Renal pelvis (tissue), 1 donor: ENCODE measurements at regions not wholly inside any gene's neighbourhood (a gene's known extent, or its start where the extent isn't known, plus 50 kb on each side); places are given as distances from the start of the nearest gene placed in this dataset.
A peak's percentile ranks its signal among the peaks of the same experiment; 100 is the strongest.
"Not testable (repeated sequence)": the region's sequence is repeated elsewhere in the genome, so short reads cannot be mapped to it uniquely, and the experiment has no call there.

Source experiments
- DNase-seq: peaks from one replicate; pipeline ENCODE4 v3.0.0-alpha.2; 2013

DNA sequence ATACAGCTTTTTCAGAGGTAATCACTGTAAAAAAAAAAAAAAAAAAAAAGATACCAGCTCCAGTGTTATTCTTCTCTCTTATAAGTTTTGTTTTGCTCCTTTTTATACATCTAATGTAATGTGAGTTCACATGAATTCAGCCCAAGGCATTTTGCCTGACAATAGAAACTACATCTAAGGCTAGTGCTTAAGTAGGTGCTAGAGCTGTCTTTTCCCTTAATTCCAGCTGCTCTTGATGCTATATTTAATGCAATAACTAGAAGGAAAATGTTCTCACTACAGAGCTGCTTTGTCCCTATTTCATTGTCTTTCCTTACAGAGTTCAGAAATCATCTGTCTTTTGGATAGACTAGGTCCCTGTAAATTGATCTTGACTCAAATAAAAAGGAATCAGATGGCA is 150.1 kb downstream of the NAA11 start:
- DNase-seq, result no peak

DNA sequence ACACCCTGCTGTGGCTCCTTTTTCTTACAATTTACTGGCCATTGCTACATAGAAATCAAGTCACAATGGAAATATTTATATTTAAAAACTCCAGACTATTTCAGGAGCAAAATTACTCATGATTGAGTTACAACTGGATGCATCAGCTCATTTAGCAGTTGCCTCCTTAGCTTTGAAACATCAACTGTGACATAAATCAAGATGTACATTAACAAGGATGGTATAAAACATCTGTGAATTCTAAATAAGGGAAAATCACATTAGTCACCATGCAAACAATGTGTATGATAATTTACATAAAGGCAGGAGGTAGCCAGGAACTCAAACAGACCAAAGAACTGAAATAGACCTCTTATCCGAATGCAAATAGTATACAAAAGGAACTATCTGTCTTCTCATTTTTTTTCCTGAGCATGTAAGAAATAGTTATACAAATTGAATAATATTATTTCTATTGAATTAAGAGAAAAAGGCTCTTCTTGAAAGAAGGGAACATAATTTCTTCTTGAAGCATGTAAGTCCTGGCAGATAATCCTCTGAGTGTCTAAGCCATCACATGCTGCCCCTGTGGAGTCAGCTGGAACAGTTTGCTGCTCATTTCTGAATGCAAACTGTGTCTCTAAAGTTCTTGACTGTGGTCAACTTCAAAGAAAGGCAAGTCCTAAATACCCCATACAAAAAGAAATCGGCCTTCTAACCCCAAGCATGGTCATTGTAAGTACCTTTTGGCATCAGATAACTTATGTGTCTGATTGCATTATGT is 151.2 kb downstream of the NAA11 start:
- no peak for DNase-seq

DNA sequence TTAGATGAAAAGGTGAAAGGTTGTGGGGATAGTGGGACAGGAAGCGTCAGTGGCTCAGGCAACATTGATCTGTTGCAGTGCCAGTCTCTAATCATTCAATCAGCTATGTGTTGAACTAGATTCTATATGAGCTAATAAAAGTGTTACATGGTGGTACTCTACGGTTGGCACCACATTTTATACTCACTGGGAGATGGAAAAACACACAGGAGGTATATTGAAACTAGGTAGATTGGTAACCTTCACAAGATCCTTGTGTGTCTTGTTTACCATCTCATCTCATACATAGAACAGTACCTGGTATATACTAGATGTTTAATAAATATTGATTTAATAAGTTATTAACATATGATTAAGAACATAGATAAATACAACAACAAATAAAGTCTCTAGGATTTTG is 152.7 kb downstream of the NAA11 start:
- DNase-seq, result no peak

DNA sequence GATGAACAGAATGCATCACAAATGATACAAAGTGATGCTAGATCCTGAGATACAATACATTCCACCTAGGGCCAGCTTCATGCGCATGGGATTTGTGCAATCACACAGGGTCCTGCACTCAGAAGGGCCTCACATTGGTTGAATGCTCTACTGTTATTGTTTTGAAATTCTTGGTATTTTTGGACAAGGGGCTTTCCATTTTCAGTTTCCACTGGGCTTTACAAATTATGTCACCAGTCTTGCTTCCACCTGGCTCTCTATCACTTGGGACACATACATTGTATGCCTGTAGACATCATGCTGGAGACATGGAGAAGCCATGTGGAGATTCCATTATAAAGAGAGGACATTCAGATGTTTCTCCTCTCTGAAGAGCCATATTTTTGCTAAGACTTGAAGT is 155.8 kb downstream of the NAA11 start:
- no peak for DNase-seq

DNA sequence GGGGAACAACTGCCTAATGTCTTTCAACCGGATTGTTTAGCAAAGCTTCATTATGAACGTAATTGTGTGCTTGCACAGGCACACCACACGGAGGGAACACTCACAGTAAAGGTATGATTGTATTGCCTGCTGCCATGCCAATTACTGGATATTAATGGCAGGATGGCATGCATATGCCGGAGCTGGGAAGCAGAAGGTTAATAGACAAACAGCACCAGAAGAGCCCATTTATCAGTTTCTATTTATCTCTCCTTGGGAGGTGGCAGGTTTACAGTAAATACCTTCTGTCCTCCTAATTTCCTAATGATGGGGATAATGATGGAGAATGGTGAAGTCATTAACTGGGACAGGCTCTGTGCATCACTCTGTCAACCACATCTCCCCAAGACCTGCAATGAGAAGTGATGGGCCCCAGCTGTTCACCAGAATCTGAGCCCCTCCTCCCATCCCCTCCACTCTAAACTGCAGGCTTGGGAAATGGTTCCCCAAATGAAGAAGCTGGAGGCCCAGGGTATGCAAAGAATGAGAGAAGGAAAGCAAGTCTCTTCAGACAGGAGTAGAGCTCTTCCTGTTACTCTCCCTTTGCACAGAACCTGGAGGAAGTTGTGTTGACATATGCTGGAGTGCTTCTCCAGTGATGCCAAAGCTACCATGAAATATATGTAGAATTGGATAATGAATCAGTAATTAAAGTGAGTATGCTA is 160.8 kb downstream of the NAA11 start:
- no peak for DNase-seq

DNA sequence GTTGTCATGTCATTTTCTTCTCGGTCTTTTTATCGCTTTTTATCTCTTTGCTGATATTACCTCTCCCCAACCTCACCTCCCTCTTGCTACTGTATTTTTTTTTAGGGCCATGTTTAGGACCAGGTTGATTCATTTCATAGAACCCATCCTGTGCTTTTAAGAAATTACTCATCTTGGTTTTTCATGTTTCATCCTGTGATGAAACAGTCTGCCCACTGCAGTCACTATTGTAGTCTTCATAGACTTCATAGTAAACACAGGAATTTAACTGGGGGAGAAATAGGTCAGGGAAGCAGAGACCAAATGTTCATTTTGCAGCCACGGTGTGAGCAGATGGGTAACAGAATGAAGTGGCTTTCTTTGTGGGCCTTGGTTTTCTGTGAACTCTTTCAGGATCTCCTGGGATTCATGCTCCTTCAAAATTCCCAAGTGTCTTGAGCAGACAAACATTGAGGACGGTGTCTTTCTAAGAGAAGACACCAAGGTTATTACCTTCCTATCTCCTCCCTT is 161.8 kb downstream of the NAA11 start:
- DNase-seq, result no peak

DNA sequence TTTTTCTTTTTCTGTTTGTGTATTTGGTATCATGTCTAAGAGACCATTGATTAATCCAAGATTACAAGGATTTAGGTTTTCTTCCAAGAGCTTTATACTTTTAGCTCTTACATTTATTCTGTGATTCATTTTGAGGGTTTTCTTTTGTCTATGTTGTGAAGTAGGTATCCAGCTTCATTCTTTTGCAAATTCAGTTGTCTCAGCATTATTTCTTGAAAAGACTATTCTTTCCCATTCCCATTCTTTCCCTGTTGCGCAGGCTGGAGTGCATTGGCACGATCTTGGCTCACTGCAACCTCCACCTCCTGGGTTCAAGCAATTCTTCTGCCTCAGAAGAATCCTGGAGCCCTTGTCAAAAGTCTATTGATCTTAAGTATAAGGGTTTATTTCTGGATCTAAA is 164.9 kb downstream of the NAA11 start:
- no peak for DNase-seq

DNA sequence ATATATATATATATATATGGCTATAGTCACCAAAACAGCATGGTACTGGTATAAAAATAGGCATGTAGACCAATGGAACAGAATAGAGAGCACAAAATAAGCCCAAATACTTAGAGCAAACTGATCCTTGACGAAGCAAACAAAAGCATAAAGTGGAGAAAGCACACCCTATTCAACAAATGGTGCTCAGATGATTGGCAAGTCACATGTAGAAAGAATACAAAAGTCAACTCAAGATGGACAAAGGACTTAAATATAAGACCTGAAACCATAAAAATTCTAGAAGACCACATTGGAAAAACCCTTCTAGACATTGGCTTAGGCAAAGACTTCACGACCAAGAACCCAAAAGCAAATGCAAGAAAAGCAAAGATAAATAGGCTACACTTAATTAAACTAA is 167.2 kb downstream of the NAA11 start:
- not testable (repeated sequence) for DNase-seq

DNA sequence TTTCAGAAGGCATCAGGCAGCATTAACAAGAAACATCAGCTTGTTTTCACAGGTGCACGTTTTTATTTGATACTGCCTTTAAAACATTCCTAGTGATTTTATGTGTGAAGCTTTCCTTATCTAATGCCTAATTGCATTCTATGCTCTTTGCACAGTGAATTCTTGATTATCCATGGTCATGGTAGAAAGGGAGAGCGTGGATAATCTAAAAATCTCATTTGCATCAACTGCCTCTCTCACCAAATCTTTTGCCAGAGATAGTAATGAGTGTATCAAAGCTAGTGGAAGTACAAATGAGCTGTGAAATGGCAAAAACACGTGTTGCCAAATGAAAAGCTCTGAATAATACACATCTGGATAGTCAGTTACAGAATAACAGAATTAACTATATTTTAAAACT is 170.5 kb downstream of the NAA11 start:
- no peak for DNase-seq

DNA sequence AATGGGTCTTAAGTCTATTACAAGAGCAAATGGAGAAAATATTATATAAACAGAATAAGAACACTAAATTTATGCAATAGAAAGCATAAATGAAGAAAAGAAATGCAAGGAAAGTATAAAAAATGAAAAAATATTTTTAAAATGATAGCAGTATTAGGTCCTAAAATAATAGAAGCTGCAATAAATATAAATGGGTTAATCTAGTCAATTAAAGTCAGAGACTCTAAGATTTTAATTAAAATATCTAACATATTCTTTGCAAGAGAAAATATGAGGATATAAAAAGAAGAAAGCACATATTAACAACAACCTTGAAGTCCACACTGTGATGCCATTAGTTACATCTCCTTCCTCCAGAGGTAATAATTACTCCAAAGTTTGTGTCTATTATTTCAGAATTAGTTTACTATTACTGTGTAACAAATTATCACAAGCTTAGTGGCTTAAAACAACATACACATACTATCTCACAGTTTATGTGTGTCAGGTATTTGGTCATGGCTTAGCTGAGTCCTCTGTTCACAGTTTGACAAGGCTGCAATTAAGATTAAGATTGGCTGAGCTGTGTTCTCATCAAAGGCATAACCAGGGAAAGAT is 174.9 kb downstream of the NAA11 start:
- no peak for DNase-seq

DNA sequence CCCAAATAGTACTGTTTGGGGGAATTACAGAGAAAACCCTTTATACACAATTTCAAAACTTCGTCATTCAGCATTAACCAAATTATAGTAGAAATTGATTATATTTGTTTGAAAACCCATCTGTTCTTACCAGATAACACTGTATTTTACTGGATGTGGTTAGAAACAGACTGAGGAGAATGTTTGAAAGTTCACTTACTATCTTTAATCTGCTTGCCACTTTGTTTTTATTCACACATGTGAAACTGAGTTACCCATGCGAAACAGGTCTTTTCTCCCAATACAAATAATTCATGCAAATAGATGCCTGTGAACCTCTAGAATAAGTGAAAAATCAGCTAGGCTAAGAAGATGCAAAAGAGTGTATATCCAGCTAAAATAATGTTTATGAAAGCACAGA is 177.5 kb downstream of the NAA11 start:
- DNase-seq, result no peak

DNA sequence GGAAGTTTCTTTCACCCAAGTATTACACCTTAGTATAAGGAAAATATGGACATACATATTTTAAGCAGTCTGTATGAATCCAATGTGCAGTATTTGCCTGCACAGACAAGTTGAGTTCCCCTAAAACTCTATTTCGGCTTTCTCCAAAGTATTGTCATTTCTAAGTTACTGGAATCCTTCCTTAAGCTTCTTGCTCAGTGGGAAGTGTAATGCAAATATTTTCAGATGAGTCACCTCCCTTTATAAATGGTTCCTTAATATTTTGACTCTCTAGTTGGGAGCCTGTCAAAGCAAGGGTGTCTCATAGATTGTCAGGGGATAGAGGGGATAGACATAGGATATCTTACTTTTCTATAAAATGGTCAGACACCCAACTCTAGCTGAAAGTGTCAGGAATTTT is 178.6 kb downstream of the NAA11 start:
- DNase-seq, result no peak

DNA sequence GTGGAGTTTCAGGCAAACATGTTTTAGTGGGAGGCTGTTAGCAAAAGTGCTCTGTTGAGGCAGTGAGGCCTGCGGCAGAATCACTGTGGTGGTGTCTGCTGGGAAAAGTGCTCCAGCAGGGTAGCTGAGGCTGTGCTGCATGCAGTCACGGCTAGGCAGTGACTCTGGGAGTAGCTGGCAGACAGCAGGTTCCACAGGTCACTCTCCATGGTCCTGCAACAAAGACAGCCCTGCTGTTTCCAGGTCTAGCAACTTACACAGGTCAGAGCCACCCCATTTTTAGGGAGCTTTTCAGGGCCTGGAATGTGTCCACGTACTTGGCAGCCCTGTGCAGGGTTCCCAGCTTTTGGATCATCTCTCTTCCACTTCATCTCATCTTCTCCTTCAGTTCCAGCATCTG is 184.3 kb downstream of the NAA11 start:
- peak; percentile 5 for DNase-seq

DNA sequence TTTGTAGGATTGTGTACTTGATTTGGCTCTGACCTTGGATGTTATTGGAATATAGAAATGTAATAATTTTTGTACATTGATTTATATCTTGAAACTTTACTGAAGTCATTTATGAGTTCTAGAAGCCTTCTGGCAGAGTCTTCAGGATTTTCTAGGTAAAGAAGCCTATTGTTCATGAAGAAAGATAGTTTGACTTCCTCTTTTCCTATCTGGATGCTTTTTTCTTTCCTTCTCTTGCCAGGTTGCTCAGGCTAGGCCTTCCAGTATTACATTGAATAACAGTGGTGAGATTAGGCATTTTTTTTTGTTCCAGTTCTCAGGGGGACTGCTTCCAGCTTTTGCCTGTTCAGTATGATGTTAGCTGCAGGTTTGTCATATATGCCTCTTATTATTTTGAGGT is 191.1 kb downstream of the NAA11 start:
- DNase-seq, result no peak

DNA sequence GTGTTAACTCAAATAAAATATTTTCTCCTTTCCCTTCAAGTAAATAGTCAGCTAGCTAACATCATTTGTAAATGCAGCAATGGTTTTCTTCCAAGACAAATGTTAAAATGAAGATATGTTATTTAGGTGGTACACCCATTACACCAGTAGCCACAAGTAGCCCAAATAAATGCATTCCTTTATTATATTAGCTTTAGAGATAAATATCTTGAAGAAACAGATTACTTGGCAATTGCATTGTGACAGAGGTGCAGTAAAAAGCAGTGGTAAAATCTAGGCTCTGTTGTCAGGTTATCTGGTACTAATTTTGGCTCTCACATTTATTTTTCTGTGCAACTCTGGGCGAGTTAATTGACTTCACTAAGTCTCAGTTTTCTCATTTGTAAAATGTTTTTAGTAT is 193.0 kb downstream of the NAA11 start:
- DNase-seq, result no peak

DNA sequence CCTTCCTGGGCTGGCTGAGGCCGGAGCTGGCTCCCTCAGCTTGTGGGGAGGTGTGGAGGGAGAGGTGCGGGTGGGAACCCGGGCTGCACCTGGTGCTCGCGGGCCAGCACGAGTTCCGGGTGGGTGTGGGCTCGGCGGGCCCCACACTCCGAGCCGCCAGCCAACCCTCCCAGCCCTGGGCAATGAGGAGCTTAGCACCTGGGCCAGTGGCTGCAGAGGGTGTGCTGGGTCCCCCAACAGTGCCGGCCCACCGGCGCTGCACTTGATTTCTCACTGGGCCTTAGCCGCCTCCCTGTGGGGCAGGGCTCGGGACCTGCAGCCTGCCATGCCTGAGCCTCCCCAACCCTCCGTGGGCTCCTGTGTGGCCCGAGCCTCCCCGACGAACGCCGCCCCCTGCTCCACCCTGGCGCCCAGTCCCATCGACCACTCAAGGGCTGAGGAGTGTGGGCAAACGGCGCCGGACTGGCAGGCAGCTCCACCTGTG is 182.7 kb upstream of the PAQR3 start:
- DNase-seq, result no peak

DNA sequence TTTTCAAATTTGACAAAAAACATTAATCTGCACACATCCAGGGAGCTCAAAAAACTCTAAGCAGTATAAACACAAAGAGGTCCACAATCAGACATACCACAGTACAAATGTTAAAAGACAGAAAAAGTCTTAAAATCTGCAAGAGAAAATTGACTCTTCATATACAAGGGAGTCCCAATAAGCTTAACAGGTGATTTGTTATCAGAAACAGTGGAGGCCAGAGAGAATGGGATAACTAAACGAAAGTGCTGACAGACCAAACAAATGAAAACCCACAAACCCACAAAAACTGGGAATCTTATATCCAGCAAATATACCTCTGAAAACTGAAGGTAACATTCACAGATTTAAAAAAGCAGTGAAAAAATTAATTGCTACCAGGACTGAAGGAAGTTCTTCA is 182.0 kb upstream of the PAQR3 start:
- no peak for DNase-seq

DNA sequence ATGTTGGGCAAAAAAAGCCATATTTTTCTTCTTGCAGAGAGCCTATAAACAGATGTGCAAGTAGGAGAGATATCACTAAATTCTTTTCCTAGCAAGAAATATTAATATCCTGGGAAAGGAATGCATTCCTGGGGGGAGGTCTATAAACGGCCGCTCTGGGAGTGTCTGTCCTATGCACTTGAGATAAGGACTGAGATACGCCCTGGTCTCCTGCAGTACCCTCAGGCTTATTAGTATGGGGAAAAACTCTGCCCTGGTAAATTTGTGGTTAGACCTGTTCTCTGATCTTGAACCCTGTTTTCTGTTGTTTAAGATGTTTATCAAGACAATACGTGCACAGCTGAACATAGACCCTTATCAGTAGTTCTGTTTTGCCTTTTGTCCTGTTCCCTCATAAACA is 177.8 kb upstream of the PAQR3 start:
- not testable (repeated sequence) for DNase-seq

DNA sequence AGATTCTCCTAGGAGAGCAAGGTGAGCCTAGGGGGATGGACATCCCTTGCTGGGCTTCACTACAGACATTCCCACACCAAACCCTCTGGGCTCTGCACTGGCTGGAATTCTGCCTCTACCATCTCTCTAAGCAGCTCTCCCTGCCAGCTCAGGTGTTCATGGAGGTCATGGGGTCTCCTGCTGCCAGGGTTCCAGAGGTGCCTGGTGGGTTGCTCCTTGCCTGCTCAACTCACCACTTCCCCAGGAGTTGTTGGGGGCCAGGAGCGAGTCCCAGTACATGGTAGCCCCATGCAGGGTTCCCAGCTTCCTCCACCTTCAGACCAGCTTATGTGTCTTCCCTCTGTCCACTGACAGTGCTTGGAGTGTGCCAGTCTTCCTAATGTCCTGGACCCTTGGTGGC is 167.8 kb upstream of the PAQR3 start:
- DNase-seq, result no peak

DNA sequence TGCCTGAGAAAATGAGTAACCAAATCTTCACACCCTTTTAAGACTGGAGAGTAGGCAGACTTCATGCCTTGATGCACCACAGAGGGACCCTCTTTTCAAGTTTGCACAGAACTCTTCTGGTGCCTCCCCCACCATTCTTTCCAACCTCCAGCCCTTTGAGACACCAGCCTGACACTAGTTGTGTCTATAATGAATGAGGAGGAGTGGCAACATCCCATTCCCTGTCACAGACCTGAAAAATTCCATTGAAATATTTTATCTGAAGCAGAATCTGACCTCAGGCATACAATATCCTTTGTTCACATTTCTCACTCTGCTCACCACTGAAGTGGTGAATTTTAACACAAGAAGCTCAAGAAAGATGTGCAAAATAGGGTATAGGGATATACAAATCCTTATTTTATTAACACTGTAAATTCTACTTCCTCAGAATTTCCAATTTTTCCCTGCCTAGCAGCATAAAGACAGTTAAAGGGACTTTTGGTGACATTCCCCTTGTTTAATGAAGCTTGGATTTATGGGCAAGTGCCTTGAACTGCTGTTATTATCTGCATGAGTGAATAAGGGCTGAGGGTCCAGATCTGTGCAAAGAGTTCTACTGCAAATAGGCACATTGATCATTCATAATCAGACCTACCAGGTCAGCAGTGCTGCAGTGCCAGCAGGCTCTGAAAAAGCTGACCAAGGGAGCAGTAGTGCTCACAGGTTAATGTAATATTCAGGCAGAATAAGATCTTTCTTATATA is 149.9 kb upstream of the PAQR3 start:
- peak; percentile 45 for DNase-seq

DNA sequence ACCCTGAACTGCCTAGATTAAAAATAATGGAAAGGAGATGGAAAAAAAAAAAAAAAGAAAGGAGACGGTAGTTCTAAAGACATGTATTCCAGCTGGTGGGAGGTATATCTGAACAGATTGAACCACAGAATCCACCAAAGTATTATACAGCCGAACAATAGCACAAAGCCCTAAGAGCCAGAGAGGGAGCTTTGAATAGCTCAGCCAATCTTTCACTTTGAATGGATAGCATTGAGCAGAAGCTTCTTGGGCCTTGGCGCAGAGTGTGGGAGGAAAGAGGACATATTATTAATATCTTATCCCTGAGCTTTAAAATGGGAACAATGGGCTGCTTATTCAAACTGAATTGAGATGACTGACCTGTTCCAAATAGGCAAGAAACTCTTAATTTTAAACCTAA is 147.8 kb upstream of the PAQR3 start:
- DNase-seq, result no peak

DNA sequence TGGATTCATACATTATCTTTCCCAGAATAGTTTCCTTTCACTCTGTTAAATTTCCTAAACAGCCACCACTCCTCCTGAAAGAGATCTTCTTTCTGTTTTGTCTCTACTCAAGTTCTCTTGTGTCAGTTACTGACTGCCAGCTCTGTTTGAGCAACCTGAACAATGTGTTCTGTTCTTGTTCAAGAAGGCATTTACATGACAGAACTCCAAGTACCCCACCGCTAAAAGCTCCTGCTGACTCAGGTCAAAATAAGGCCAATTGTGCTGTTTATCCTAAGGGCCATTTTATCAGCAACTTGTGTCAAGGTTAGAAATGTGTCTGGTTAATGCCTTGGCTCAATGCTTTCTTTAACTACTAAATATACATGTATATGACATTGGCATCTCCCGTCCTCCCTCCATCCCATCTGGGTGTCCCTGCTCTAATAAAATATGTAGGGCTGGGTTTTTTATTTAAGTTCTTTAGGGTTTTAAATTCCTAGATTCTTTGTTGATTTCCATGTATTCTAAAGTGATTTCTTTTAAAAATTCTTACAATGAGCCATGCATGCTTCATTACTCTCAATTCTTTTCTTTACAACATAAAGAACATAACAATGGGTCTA is 144.3 kb upstream of the PAQR3 start:
- no peak for DNase-seq
